ENCODE measurements at regions not wholly inside any gene's neighbourhood (a gene's known extent, or its start where the extent isn't known, plus 50 kb on each side); places are given as distances from the start of the nearest gene placed in this dataset.
"Not testable (repeated sequence)": the region's sequence is repeated elsewhere in the genome, so short reads cannot be mapped to it uniquely, and the experiment has no call there.

DNA sequence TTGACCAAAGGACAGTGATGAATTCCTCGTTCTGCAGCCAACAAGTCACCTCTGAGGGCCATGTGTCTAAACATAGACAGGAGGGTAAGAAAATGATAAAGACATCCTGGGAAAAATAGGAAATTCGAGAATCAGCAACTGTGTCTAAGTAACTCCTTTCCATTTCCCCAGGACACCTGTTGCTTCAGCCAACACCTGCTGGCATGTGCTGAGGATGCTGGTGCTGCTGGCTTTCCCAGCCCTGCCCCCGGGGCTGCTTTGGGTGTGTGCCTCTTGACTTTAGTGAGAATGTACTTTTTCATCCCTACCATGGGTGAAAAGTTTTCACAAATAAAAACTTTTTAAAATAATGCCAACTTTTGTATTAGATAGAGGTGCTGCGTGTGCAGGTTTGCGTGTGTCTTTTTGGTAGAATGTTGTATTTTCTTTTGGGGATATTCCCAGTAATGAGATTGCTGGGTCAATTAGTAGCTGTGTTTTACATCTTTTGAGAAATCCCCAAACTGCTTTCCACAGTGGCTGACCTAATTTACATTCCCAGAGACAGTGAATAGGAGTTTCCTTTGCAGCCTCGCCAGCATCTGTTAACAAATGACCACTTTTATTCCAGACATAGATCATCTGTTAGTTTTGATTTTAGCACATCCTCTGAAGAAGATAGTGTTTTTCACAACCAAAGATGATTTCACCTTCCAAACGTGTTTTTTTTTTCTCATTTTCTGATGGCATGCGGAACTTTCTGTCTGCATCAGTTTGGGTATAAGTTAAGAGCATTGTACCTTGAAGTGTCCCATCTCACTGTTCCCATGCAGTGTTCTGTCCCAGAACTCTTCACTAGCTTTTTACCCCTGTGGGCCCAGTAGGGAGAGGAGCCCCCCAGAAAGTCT, 104.2 kb upstream of the ACBD5 start:
- DNase-seq (ENCODE audit: low read depth in 3 of 3) = no peak

DNA sequence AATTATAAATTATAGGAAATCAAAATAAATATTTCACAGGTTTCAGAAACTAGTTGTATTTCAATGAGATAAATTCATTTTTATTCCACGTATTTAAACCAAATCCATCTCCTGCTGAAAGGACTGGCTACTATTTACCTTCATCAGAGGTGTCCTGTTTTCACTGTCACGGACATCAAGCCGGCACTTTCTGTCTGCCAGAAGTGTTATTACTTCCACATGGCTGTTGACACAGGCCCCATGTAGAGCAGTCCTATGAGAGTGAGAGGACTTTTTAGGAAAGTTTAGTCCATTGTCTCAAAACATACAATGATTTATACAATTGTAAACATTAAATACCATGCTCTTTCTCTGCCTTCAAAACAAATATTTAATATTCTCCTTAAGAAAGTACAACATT, 100.4 kb upstream of the ACBD5 start:
- DNase-seq (ENCODE audit: low read depth in 3 of 3) = no peak

DNA sequence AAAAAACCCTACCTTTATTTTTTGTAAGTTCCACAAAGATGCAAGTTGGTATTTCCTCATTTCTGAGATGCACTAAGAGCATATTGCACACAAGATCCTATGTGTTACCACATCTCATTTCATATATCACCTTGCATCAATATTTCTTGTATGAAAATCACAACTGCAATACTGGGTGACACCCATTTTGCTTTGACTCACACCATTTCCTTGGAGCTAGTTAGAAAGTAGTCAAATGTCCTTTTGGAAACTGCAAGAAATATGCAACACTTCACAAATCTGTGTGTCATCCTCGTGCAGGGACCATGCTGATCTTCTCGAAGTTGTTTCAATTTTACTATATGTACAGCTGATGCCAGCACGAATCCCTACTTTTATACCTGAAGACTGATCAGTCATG, 94.6 kb upstream of the ACBD5 start:
- not testable (repeated sequence) for DNase-seq (ENCODE audit: low read depth in 3 of 3)

DNA sequence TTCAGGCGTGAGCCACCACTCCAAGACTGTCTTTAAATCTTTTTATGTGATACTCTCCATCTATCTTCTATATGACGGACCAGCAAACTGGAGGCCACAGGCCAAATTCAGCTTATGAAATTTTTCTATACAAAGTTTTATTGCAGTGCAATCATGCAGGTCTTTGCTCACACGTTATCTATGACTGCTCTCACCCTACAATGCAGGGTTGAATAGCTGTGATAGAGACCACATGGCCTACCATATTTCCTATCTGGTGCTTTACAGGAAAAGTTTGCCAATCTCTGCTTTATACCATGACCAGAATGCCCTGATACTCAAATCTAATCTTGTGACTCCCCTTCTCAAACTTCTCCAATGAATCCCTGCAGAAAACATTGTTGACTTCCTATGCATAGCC, 89.5 kb upstream of the ACBD5 start:
- no peak for DNase-seq (ENCODE audit: low read depth in 3 of 3)

DNA sequence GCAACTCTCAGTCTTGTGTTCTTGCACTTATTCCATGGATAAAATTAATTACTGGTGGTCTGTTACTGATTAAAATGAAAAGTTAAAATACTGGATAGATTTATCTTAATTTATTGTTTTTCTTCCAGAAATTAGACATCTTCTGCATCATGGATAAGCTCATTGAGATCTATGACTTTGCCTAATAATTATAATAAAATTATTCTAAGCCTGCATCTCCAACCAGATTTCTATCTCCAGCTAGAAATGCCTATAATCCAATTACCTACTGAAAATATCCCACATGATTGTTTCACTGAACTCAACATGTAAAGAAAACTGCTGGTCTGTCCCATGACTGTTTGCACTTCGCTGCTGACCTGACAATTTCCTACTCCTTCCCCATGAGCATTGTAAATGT, 88.3 kb upstream of the ACBD5 start:
- DNase-seq (ENCODE audit: low read depth in 3 of 3) = no peak

DNA sequence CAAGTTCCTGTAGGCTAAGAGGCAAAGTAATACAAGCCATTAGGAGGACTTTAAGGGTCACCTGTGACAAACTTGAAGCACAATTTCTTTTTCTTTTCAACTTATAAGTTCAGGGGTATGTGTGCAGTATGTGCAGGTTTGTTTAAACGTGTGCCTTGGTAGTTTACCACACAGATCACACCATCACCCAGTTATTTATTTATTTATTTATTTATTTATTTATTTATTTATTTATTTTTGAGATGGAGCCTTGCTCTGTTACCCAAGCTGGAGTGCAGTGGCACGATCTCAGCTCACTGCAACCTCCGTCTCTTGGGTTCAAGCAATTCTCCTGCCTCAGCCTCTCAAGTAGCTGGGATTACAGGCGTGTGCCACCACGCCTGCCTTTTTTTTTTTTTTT, 86.2 kb upstream of the ACBD5 start:
- DNase-seq (ENCODE audit: low read depth in 3 of 3) = not testable (repeated sequence)

DNA sequence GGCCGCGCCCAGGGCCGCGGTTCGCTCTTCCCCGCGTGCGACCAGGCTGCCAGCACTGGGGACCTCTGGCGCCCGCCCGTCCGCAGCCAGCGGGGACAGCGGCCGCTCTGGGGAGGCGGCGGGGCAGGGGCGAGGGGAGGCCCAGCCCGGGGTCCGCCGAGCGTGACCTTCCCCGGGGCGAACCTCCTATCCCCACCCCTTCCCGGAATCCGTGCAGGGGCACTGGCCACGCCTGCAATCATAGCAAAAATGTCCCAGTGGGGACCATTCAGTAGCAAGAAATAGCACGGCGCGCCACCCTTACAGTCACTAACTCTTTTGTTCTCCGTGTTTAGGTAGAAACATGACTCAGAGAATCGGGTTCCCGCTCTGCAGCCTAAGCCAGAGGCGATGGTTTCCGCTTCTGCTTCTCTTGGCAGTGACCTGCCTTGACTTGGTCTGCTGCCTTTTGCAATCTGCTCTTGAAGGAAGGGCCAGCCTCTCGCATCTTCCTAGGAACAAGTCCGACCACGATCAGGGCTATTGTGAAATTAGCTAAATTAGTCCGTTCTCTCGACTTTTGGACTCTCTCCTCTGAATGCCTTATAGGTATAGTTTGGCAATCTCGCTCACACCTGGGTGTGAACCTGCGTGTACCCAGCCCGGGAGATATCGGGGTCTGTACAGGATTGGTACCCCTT, 79.3 kb upstream of the ACBD5 start:
- peak in 1 of 3 experiments; percentile 4 for DNase-seq (ENCODE audit: low read depth in 3 of 3)

DNA sequence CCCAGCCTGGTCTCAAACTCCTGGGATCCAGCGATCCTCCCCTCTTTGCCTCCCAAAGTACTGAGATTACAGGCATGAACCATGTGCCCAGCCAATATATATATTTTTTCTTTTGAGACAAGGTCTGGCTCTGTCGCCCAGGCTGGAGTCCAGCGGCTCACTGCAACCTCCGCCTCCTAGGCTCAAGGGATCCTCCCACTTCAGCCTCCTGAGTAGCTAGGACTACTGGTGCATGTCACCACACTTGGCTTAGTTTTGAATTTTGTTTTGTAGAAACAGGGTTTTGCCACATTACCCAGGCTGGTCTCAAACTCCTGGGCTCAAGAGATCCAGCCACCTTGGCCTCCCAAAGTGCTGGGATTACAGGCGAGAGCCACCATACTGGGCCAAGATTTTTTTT, 78.5 kb upstream of the ACBD5 start:
- DNase-seq (ENCODE audit: low read depth in 3 of 3) = not testable (repeated sequence)

DNA sequence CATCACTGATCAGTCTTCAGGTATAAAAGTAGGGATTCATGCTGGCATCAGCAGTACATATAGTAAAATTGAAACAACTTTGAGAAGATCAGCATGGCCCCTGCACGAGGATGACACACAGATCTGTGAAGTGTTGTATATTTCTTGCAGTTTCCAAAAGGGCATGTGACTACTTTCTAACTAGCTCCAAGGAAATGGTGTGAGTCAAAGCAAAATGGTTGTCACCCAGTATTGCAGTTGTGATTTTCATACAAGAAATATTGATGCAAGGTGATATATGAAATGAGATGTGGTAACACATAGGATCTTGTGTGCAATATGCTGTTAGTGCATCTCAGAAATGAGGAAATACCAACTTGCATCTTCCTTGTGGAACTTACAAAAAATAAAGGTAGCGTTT, 74.5 kb upstream of the ACBD5 start:
- not testable (repeated sequence) for DNase-seq (ENCODE audit: low read depth in 3 of 3)

DNA sequence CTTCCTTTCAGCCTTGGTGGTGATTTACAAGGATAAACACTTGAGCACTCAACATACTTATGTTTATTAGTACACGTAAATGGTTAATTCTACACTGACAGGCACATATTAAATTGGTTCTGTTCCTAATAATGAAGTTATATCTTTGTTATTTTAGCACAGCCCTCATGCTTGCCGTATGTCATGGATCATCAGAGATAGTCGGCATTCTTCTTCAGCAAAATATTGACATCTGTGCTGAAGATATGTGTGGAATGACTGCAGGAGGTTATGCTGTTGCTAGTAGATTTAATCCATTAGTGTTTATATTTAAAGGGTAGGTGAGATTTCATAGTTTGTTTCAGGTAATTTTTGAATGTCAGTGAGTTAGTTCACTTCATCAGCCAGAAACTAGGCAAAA, 73.0 kb upstream of the ACBD5 start:
- not testable (repeated sequence) for DNase-seq (ENCODE audit: low read depth in 3 of 3)

DNA sequence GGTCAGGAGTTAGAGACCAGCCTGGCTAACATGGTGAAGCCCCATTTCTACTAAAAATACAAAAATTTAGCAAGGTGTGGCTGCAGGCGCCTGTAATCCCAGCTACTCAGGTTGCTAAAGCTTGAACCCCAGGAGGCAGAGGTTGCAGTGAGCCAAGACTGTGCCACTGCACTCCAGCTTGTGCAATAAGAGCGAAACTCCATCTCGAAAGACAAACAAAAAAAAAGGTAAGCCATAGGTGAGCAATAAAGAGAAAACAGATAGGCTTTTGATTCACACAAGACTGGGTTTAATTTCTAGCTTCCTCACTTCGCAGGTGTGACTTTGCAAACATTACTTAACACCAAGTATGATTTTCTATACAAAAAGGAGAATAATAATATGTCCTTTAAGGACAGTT, 72.3 kb upstream of the ACBD5 start:
- DNase-seq (ENCODE audit: low read depth in 3 of 3) = no peak

DNA sequence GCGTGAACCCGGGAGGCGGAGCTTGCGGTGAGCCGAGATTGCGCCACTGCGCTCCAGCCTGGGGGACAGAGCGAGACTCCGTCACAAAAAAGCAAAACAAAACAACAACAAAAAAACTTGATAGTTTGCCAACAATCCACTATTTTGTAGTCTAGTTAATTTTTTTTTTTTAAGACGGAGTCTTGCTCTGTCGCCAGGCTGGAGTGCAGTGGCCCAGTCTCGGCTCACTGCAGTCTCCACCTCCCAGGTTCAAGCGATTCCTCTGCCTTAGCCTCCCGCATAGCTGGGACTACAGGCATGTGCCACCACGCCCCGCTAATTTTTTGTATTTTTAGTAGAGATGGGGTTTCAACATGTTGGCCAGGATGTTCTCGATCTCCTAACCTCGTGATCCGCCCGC, 71.2 kb upstream of the ACBD5 start:
- DNase-seq (ENCODE audit: low read depth in 3 of 3) = not testable (repeated sequence)

DNA sequence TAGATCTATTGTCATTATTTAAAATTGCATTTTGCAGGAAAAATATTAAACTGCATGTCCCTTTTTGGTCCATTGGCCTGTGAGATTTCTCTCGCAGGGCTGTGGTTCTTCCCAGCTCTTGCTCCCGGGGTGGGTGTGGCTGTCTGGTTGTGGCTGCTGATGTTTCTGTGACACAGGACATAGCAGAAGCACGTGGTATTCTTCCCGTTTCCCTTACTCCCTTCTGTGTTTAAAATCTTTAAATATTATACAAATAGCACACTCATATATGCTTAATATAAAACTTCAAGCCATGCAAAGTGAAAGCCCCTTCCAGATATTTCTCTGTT, 57.9 kb upstream of the ACBD5 start:
- DNase-seq (ENCODE audit: low read depth in 3 of 3) = not testable (repeated sequence)

DNA sequence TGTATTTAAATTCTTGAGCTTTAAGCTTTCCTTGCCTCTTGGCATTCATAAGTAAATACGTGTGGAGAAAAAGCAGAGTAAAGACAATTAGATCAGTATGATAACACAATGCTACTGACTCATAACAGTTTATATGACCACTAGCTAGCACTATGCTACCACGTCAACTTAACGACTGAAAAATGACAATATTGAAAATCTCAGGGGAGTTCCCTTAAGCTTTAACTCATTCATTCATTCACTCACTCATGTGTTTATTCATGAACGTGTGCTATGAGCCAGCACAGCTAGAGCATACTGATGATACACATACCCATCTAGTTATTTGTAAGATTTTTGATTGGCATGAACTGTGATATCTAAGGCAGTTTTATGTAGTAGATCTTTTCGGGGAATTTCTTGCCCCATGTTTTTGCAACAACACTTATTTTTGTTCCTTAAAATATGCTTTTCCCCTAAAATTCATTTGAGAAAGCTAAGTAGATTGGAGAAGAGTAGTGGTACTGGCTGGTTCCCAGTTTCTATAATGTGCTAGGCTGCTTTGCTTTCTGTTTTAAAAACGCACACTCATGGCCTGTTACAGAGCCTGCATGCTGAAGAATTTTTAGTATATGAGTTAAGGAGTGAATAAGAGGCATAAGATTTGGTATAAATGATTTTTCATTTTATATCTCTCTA, 57.4 kb upstream of the ACBD5 start:
- DNase-seq (ENCODE audit: low read depth in 3 of 3) = no peak

DNA sequence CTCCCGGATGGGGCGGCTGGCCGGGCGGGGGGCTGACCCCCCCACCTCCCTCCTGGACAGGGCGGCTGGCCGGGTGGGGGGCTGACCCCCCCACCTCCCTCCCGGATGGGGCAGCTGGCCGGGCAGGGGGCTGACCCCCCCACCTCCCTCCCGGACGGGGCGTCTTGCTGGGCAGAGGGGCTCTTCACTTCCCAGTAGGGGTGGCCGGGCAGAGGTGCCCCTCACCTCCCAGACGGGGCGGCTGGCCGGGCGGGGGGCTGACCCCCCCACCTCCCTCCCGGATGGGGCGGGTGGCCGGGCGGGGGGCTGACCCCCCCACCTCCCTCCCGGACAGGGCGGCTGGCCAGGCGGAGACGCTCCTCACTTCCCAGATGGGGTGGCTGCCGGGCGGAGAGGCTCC, 55.7 kb upstream of the ACBD5 start:
- not testable (repeated sequence) for DNase-seq (ENCODE audit: low read depth in 3 of 3)

DNA sequence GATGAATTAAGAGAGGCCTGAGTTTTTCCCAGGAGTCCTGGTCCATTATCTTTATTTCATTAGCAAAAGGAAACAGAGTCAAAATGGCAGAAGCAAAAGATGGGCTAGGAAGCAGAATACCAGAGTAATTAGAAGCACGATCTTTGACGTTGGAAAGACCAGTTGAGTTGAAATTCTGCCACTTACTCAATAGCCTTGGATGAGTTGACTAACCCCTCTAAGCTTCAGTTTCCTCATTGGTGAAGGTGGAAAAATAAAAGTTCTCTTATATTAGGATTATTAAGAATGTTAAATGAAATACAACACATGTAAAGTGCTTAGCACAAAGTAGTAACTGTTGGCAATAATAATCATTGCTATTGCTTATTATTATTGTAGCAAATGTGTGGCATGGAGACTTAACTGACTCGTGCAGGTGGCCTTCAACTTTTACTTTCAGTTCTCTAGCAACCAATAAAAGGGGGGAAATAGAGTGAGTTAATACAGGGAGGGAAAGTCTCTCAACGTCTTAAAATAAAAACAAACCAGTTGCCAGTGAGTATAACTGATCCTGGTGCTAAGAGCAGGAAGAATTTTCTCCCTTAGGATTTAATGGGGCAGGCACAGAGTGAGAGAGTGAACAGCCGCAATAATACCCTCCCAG, 50.8 kb upstream of the ACBD5 start:
- DNase-seq (ENCODE audit: low read depth in 3 of 3) = not testable (repeated sequence)
